ENCODE measurements at regions not wholly inside any gene's neighbourhood (a gene's known extent, or its start where the extent isn't known, plus 50 kb on each side); places are given as distances from the start of the nearest gene placed in this dataset.

DNA sequence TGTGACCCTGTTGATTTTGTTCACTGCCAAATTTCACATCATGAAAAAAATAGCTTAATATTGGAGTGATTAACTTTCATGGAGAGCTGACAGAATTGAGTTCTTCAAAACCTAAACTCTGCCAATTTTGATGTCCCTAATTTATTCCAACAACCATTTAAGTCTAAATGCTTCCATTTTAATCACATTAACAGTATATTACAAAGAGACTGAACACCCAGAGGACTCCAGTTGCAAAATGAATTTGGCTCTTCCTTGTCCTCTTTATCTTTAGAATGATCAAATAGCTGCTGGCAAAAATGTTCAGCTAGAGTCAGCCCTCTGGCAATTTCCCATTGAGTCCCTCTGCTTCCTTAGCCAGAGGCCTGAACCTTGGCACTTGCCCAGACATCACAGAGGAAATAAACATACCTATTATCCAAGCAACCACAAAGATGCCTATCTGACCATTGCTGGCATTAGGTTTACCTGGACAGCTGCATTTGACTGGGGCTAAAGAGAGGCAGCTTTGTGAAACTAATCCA is 299.0 kb upstream of the STXBP5 start:
- TF ChIP-seq, protein P1, sequence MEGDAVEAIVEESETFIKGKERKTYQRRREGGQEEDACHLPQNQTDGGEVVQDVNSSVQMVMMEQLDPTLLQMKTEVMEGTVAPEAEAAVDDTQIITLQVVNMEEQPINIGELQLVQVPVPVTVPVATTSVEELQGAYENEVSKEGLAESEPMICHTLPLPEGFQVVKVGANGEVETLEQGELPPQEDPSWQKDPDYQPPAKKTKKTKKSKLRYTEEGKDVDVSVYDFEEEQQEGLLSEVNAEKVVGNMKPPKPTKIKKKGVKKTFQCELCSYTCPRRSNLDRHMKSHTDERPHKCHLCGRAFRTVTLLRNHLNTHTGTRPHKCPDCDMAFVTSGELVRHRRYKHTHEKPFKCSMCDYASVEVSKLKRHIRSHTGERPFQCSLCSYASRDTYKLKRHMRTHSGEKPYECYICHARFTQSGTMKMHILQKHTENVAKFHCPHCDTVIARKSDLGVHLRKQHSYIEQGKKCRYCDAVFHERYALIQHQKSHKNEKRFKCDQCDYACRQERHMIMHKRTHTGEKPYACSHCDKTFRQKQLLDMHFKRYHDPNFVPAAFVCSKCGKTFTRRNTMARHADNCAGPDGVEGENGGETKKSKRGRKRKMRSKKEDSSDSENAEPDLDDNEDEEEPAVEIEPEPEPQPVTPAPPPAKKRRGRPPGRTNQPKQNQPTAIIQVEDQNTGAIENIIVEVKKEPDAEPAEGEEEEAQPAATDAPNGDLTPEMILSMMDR (IDR thresholded peaks at IDR 0.05) = no peak
- TF ChIP-seq POLR2A (IDR thresholded peaks at IDR 0.05) = no peak

All from esophagus squamous epithelium (tissue), 4 donors.